Thoracic aorta (tissue), 2 donors: ENCODE measurements at regions not wholly inside any gene's neighbourhood (a gene's known extent, or its start where the extent isn't known, plus 50 kb on each side); places are given as distances from the start of the nearest gene placed in this dataset.

Source experiments
- ATAC-seq: fragments of 150-250 bp; one replicate; pipeline ENCODE4 v1.8.0; 2017; ENCODE audit warnings: low read depth; ENCODE audit not compliant: insufficient number of reproducible peaks, low FRiP score
- DNase-seq: peaks from one replicate; pipeline ENCODE4 v3.0.0-alpha.2; 2020; ENCODE audit warnings: low spot score
- H3K27ac ChIP-seq, 2 donors: fragments of 200-600 bp; sonication (generic); 1 replicate in 1 of 2; 2 replicates in 1 of 2; pipeline ENCODE4 v1.5.1; 2016; ENCODE audit warnings: mild to moderate bottlenecking in 2 of 2, moderate library complexity in 2 of 2
- H3K27me3 ChIP-seq: fragments of 200-600 bp; sonication (generic); replicated peaks from 2 replicates; pipeline ENCODE4 v1.6.0; 2016; ENCODE audit warnings: mild to moderate bottlenecking; ENCODE audit not compliant: insufficient read depth
- H3K36me3 ChIP-seq: fragments of 200-600 bp; sonication (generic); one replicate; pipeline ENCODE4 v1.5.1; 2016
- H3K4me1 ChIP-seq, 2 donors: fragments of 200-600 bp; sonication (generic); 1 replicate in 1 of 2; 2 replicates in 1 of 2; pipeline versions ENCODE4 v1.5.1 to v1.6.0; 2016; ENCODE audit warnings: low read depth in 2 of 2, mild to moderate bottlenecking in 1 of 2; ENCODE audit not compliant: control insufficient read depth in 1 of 2
- H3K4me3 ChIP-seq: fragments of 200-600 bp; sonication (generic); 2 replicates; pipeline ENCODE4 v1.5.1; 2016; ENCODE audit warnings: mild to moderate bottlenecking
- H3K9me3 ChIP-seq: fragments of 200-600 bp; sonication (generic); 2 replicates; pipeline ENCODE4 v1.5.1; 2016
- CTCF ChIP-seq: fragments of 200-600 bp; sonication (generic); IDR thresholded peaks from one replicate; pipeline ENCODE4 v1.5.1; 2019; ENCODE audit warnings: antibody characterized with exemption

- H3K36me3 ChIP-seq, result no peaks in the 10 kb centered on the region
- ATAC-seq (no peak), DNase-seq (no peak)
- no peaks in the 10 kb centered on the region for H3K27me3 ChIP-seq
- no peak for TF ChIP-seq CTCF
- H3K9me3 ChIP-seq, result no peaks in the 10 kb centered on the region
- H3K27ac ChIP-seq, result no peak overlapping the region
- no peak overlapping the region for H3K4me3 ChIP-seq
- H3K4me1 ChIP-seq, result peaks cover 0 to under 1% of the 10 kb centered on the region in 2 donors
Observed at GRCh38 chr15:47188758-47189507, 528.4 kb upstream of the SEMA6D start.

GRCh38 chr15:47194718-47195117 is 522.6 kb upstream of the SEMA6D start:
- no peaks in the 10 kb centered on the region for H3K27me3 ChIP-seq
- no peak for TF ChIP-seq CTCF
- H3K27ac ChIP-seq, result no peak overlapping the region
- no peaks in the 10 kb centered on the region for H3K9me3 ChIP-seq
- peaks cover 0 to 3% of the 10 kb centered on the region in 2 donors for H3K4me1 ChIP-seq
- no peak overlapping the region for H3K4me3 ChIP-seq
- DNase-seq, result no peak
- no peaks in the 10 kb centered on the region for H3K36me3 ChIP-seq
- ATAC-seq, result no peak

- TF ChIP-seq CTCF, result peak; percentile 81
- Histone ChIP-seq H3K27me3 (no peaks in the 10 kb centered on the region), H3K27ac (no peak overlapping the region), H3K9me3 (no peaks in the 10 kb centered on the region), H3K4me1 (peaks cover 0 to 3% of the 10 kb centered on the region in 2 donors), H3K4me3 (no peak overlapping the region), H3K36me3 (no peaks in the 10 kb centered on the region)
- DNase-seq (peak; percentile 25), ATAC-seq (peak; percentile 96)
Observed at GRCh38 chr15:47196048-47196447, 521.3 kb upstream of the SEMA6D start.

GRCh38 chr15:47203993-47204392 is 513.3 kb upstream of the SEMA6D start:
- no peaks in the 10 kb centered on the region for H3K36me3 ChIP-seq
- ATAC-seq (no peak), DNase-seq (no peak)
- H3K4me3 ChIP-seq, result no peak overlapping the region
- H3K27me3 ChIP-seq, result no peaks in the 10 kb centered on the region
- H3K9me3 ChIP-seq, result no peaks in the 10 kb centered on the region
- no peak overlapping the region for H3K27ac ChIP-seq
- no peak for TF ChIP-seq CTCF
- H3K4me1 ChIP-seq, result no peaks in the 10 kb centered on the region

GRCh38 chr15:47206358-47206978 is 510.8 kb upstream of the SEMA6D start:
- TF ChIP-seq CTCF, result no peak
- Histone ChIP-seq H3K4me1 (no peaks in the 10 kb centered on the region), H3K27ac (no peak overlapping the region), H3K36me3 (no peaks in the 10 kb centered on the region), H3K4me3 (no peak overlapping the region), H3K27me3 (no peaks in the 10 kb centered on the region), H3K9me3 (no peaks in the 10 kb centered on the region)
- ATAC-seq (no peak), DNase-seq (no peak)
